Astrocyte (in vitro differentiated cells and primary cell): ENCODE measurements at regions not wholly inside any gene's neighbourhood (a gene's known extent, or its start where the extent isn't known, plus 50 kb on each side); places are given as distances from the start of the nearest gene placed in this dataset.

ENCODE experiments used
- DNase-seq: peaks from one replicate; pipeline ENCODE4 v3.0.0-alpha.2; 2010; ENCODE audit warnings: low read depth
- FAIRE-seq: peaks from 2 replicates; lab custom pipeline; 2011; peaks lifted over from hg19 to GRCh38; lab: Jason Lieb, UNC
- H2AFZ ChIP-seq: 2 replicates; pipeline ENCODE4 v1.6.0; 2012; ENCODE audit warnings: low read depth, low read length, inconsistent platforms
- H3K27ac ChIP-seq: 2 replicates; pipeline ENCODE4 v1.5.1; 2011; ENCODE audit warnings: low read depth, low read length, inconsistent platforms
- H3K27me3 ChIP-seq: 2 replicates; pipeline ENCODE4 v1.6.0; 2011; ENCODE audit warnings: low read length, inconsistent platforms; ENCODE audit not compliant: insufficient read depth
- H3K36me3 ChIP-seq: 2 replicates; pipeline ENCODE4 v1.5.1; 2011; ENCODE audit warnings: low read length, inconsistent platforms; ENCODE audit not compliant: insufficient read depth
- H3K4me1 ChIP-seq: 2 replicates; pipeline ENCODE4 v1.5.1; 2011; ENCODE audit warnings: low read length, inconsistent platforms; ENCODE audit not compliant: insufficient read depth
- H3K4me2 ChIP-seq: 2 replicates; pipeline ENCODE4 v1.6.0; 2012; ENCODE audit warnings: low read length, inconsistent platforms
- H3K4me3 ChIP-seq: 2 replicates; pipeline ENCODE4 v1.5.1; 2011; ENCODE audit warnings: low read depth, mild to moderate bottlenecking, low read length, inconsistent platforms; ENCODE audit not compliant: insufficient read depth
- H3K79me2 ChIP-seq: 2 replicates; pipeline ENCODE4 v1.6.0; 2012; ENCODE audit warnings: mild to moderate bottlenecking, low read length, inconsistent platforms; ENCODE audit not compliant: insufficient read depth
- H3K9ac ChIP-seq: 2 replicates; pipeline ENCODE4 v1.6.0; 2012; ENCODE audit warnings: mild to moderate bottlenecking, low read length, inconsistent platforms
- H3K9me3 ChIP-seq: 2 replicates; pipeline ENCODE4 v1.5.1; 2012; ENCODE audit warnings: low read depth, mild to moderate bottlenecking, low read length, inconsistent platforms; ENCODE audit not compliant: insufficient read depth
- H4K20me1 ChIP-seq: 2 replicates; pipeline ENCODE4 v1.6.0; 2012; ENCODE audit warnings: low read length, inconsistent platforms; ENCODE audit not compliant: insufficient read depth
- H3K27ac Mint-ChIP-seq: one replicate; pipeline ENCODE4 v1.8.0; 2021; ENCODE audit warnings: mild to moderate bottlenecking, mixed read lengths; ENCODE audit not compliant: unreplicated experiment
- H3K27me3 Mint-ChIP-seq: one replicate; pipeline ENCODE4 v1.8.0; 2021; ENCODE audit warnings: low read depth, mixed read lengths; ENCODE audit not compliant: unreplicated experiment
- H3K36me3 Mint-ChIP-seq: one replicate; pipeline ENCODE4 v1.8.0; 2021; ENCODE audit warnings: low read depth, mixed read lengths; ENCODE audit not compliant: unreplicated experiment
- H3K4me1 Mint-ChIP-seq: one replicate; pipeline ENCODE4 v1.8.0; 2021; ENCODE audit warnings: low read depth, mixed read lengths; ENCODE audit not compliant: unreplicated experiment
- H3K4me3 Mint-ChIP-seq: one replicate; pipeline ENCODE4 v1.8.0; 2021; ENCODE audit warnings: mild to moderate bottlenecking, moderate library complexity, mixed read lengths; ENCODE audit not compliant: unreplicated experiment
- H3K9me3 Mint-ChIP-seq: one replicate; pipeline ENCODE4 v1.8.0; 2021; ENCODE audit warnings: mild to moderate bottlenecking, mixed read lengths; ENCODE audit not compliant: unreplicated experiment
- CTCF ChIP-seq: IDR thresholded peaks from 2 replicates; pipeline ENCODE4 v1.5.1; 2011; ENCODE audit warnings: low read depth, mild to moderate bottlenecking, inconsistent platforms, low read length, moderate library complexity; ENCODE audit not compliant: insufficient read depth
- EZH2 ChIP-seq: IDR thresholded peaks from 2 replicates; pipeline ENCODE4 v1.6.1; 2012; ENCODE audit warnings: mild to moderate bottlenecking, low read length, inconsistent platforms; ENCODE audit not compliant: insufficient read depth

DNA sequence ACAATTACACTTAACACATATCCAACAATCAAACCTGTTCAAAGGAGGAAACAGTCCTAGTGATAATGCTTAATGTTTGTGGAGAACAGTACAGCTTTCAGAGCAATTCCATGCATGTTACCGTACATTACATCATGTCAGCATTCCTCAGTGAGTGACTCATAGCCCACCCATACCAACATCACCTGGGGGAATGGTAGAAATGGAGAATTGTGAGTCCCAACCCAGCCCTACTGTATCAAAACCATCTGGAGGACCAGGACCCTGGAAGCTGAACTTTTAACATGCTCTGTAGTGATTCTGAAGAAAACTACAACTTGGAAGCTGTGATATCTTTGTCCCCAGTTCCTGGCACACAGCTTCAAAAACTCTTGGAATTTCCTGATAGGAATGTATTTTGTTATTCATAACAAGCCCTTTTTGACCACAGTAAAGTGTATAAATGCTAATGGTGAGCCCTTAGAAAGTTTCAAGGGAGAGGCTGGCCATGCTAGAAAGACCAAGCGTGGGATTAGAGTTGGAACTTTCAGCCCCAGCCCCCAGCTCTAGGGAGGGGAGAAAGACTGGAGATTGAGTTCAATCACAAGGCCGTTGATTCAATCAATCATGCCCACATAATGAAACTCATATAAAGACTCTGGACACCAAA is 301.1 kb downstream of the BUD13 start:
- H3K79me2 ChIP-seq = no peaks in the 10 kb centered on the region
- H3K4me2 ChIP-seq = peak overlapping the region; percentile 26
- TF ChIP-seq EZH2 (no peak), CTCF (no peak)
- no peaks in the 10 kb centered on the region for H4K20me1 ChIP-seq
- Mint-ChIP-seq H3K27ac (peak overlapping the region; percentile 96), H3K36me3 (no peaks in the 10 kb centered on the region), H3K4me1 (peaks cover 27% of the 10 kb centered on the region), H3K9me3 (peaks cover 2% of the 10 kb centered on the region), H3K4me3 (no peak overlapping the region), H3K27me3 (peaks cover 4% of the 10 kb centered on the region)
- DNase-seq (peak; percentile 58), FAIRE-seq (no peak)
- H3K9ac ChIP-seq = no peak overlapping the region
- peaks cover 11% of the 10 kb centered on the region for H3K4me1 ChIP-seq
- no peak overlapping the region for H3K27ac ChIP-seq
- no peaks in the 10 kb centered on the region for H3K36me3 ChIP-seq
- no peaks in the 10 kb centered on the region for H3K27me3 ChIP-seq
- H3K4me3 ChIP-seq = no peak overlapping the region
- no peak overlapping the region for H2AFZ ChIP-seq
- no peaks in the 10 kb centered on the region for H3K9me3 ChIP-seq

DNA sequence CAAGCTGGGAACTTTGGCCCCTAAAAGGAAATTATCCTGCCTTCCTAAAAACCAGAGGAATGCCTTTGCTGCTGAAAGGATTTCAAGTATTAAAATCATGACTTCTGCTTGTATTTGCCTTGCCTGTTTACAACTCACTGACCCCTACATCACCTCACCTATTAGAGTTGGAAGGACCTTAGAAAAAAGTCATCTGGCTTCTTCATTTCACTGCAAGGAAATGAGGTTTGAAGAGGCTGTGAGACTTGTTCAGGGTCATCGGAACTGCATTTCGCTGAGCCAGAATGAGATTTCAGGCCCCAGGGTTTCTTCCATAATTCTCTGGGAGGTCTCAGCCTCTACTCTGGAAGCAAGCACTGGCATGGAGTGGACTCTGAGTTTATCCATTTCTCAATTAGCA is 304.1 kb downstream of the BUD13 start:
- H3K36me3 Mint-ChIP-seq = no peaks in the 10 kb centered on the region
- H3K9me3 Mint-ChIP-seq = peaks cover 2% of the 10 kb centered on the region
- Histone ChIP-seq H3K36me3 (no peaks in the 10 kb centered on the region), H3K4me2 (no peak overlapping the region), H2AFZ (no peak overlapping the region), H3K9ac (no peak overlapping the region), H3K79me2 (no peaks in the 10 kb centered on the region), H3K27ac (no peak overlapping the region), H4K20me1 (no peaks in the 10 kb centered on the region), H3K4me3 (no peak overlapping the region), H3K27me3 (no peaks in the 10 kb centered on the region), H3K4me1 (peaks cover 11% of the 10 kb centered on the region), H3K9me3 (no peaks in the 10 kb centered on the region)
- no peak overlapping the region for H3K4me3 Mint-ChIP-seq
- FAIRE-seq (no peak), DNase-seq (no peak)
- H3K4me1 Mint-ChIP-seq = peaks cover 23% of the 10 kb centered on the region
- TF ChIP-seq EZH2 = no peak
- TF ChIP-seq CTCF = no peak
- H3K27me3 Mint-ChIP-seq = peaks cover 11% of the 10 kb centered on the region
- no peak overlapping the region for H3K27ac Mint-ChIP-seq

DNA sequence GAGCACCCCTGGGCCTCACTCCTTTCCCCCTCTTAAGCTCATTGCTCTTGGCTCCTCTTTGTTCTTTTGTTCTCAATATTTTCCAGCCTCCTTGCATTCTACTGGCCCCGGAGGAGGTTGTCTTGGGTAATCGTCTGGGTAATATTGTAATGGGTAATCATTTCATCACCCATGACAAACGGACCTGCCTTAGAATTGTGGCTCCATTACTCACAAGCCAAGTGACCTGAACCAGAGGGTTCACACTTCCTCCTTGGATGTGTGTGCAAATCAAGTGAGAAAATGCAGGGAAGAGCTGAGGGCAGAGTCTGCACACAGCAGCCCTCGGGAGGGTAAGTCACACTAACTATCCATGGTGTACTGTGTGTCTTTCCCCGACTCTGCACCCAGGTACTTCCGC is 305.0 kb downstream of the BUD13 start:
- Histone ChIP-seq H3K4me2 (no peak overlapping the region), H3K36me3 (no peaks in the 10 kb centered on the region), H3K79me2 (no peaks in the 10 kb centered on the region), H3K27ac (no peak overlapping the region), H3K9ac (no peak overlapping the region), H2AFZ (peak overlapping the region; percentile 46), H3K4me3 (no peak overlapping the region), H4K20me1 (no peaks in the 10 kb centered on the region), H3K27me3 (no peaks in the 10 kb centered on the region), H3K9me3 (no peaks in the 10 kb centered on the region), H3K4me1 (peaks cover 11% of the 10 kb centered on the region)
- Mint-ChIP-seq H3K27ac (no peak overlapping the region), H3K4me3 (no peak overlapping the region), H3K4me1 (peaks cover 19% of the 10 kb centered on the region), H3K27me3 (peaks cover 13% of the 10 kb centered on the region), H3K9me3 (peaks cover 2% of the 10 kb centered on the region), H3K36me3 (no peaks in the 10 kb centered on the region)
- no peak for DNase-seq
- no peak for FAIRE-seq
- TF ChIP-seq EZH2 (no peak), CTCF (no peak)
